ENCODE measurements at regions not wholly inside any gene's neighbourhood (a gene's known extent, or its start where the extent isn't known, plus 50 kb on each side); places are given as distances from the start of the nearest gene placed in this dataset.

DNA sequence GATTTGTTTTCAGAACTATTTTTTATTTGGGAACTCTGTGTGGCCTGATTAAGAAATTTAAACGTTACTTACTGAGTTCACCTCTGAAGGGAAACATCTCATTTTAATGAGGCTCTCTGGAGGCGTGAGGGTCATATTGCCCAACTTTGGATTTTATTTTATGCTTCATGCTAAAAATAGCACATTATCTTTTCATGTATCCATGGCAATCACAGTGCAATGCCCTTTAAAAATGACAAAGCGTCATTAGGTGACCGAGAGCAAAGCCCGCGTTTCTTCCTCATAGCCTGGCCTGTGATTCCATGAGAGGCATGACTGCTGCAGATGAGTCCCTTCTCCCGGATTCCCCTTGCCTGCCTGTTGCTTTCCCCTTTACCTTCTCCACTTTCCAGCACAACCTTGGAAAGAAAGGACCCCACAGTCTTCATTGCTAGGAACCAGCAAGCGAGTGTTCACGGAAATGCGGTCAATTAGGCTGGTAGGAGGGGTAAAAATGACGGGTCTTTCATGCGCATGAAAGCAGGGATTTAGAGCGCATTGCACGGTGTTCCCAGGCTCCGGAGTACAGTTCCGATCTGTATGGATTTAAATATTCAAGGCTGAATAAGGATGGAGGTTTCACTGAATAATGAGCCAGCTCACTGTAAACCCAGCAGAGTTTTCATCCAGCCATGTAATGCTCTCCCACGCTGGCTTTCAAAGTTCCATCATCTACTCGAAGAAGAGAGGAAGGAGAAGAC lies 98.2 kb upstream of the PITRM1 start:
- Histone ChIP-seq H4K5ac (ENCODE audit: low read depth, low read length) (no peak overlapping the region), H3K4ac (ENCODE audit: low read depth, low read length) (no peak overlapping the region), H3K18ac (ENCODE audit: low read depth, low read length) (no peak overlapping the region), H3K4me2 (ENCODE audit: low read depth, low read length) (no peak overlapping the region), H3K79me1 (ENCODE audit: low read depth in 1 of 2, low read length in 2 of 2) (no peaks in the 10 kb centered on the region), H3K27ac (ENCODE audit: insufficient read depth, low read length) (no peak overlapping the region), H3K27me3 (ENCODE audit: control insufficient read depth, insufficient read depth, low read length) (peaks cover 11% of the 10 kb centered on the region), H3K9me3 (ENCODE audit: control insufficient read depth, insufficient read depth, low read length) (no peaks in the 10 kb centered on the region), H3K9me1 (ENCODE audit: insufficient read depth, low read length) (no peaks in the 10 kb centered on the region), H3K9ac (ENCODE audit: low read depth, low read length) (no peak overlapping the region), H3K14ac (replicated peaks; ENCODE audit: low read depth, low read length) (no peak overlapping the region), H3K4me1 (ENCODE audit: control insufficient read depth, insufficient read depth, low read length) (no peaks in the 10 kb centered on the region), H3K56ac (ENCODE audit: extremely low read depth, insufficient read depth, low read length) (no peak overlapping the region), H2BK5ac (ENCODE audit: low read depth, low read length, poor library complexity, severe bottlenecking) (no peak overlapping the region), H2BK120ac (ENCODE audit: low read depth, low read length) (no peak overlapping the region), H2BK15ac (ENCODE audit: low read depth, low read length) (no peak overlapping the region), H3K23ac (ENCODE audit: low read depth, low read length) (no peak overlapping the region), H4K91ac (ENCODE audit: insufficient read depth, low read depth, low read length) (no peak overlapping the region), H4K8ac (ENCODE audit: low read depth in 2 of 2, low read length in 2 of 2) (no peak overlapping the region), H2AK5ac (ENCODE audit: low read depth, low read length) (no peak overlapping the region), H2AK9ac (replicated peaks; ENCODE audit: low read depth, low read length, poor library complexity) (no peak overlapping the region), H2BK20ac (ENCODE audit: low read depth, low read length) (no peak overlapping the region), H3K36me3 (ENCODE audit: control insufficient read depth, insufficient read depth, low read length) (no peaks in the 10 kb centered on the region), H2AFZ (replicated peaks; ENCODE audit: low read length, poor library complexity) (no peak overlapping the region), H3K4me3 (ENCODE audit: insufficient read depth, low read depth, low read length) (no peak overlapping the region), H4K20me1 (ENCODE audit: insufficient read depth, low read length) (no peaks in the 10 kb centered on the region)
- no peak for DNase-seq
- in situ Hi-C loops (cut with MboI; ENCODE audit: low sequenced_read_pairs) (no loop called here), dilution Hi-C loops (cut with HindIII; ENCODE audit: low sequenced_read_pairs, unreplicated experiment) (no loop called here), intact Hi-C loops (cut with micrococcal nuclease) (no loop called here)
- WGBS, 2 experiments (ENCODE audit: extremely low coverage in 2 of 2, insufficient read length in 1 of 2) = 73% methylated on average over 3 of the region's 18 CpGs; no CpG with 5 or more reads in 1 of the 2 experiments
- ChIA-PET CTCF (no interaction called here), POLR2A (ENCODE audit: unreplicated experiment) (no interaction called here)
- no TSS peak for BruUV-seq (replicated peaks)
- TF ChIP-seq MXI1 (IDR thresholded peaks at IDR 0.05; ENCODE audit: borderline replicate concordance, low read depth, low read length) (no peak), CEBPB (IDR thresholded peaks at IDR 0.05; ENCODE audit: low read depth, low read length) (peak; percentile 29; the same call in 1 of the 2 replicates), RCOR1 (IDR thresholded peaks at IDR 0.05; ENCODE audit: insufficient replicate concordance, low read length) (no peak), MAFK (IDR thresholded peaks at IDR 0.05; ENCODE audit: low read depth, low read length) (no peak), MAZ (IDR thresholded peaks at IDR 0.05; ENCODE audit: borderline replicate concordance, low read depth, low read length) (no peak)
- no peak for ATAC-seq (ENCODE audit: low read depth)
